Coronary artery (tissue), 2 donors: ENCODE measurements at regions not wholly inside any gene's neighbourhood (a gene's known extent, or its start where the extent isn't known, plus 50 kb on each side); places are given as distances from the start of the nearest gene placed in this dataset.

Experiments used
- DNase-seq: peaks from one replicate; pipeline ENCODE4 v3.0.0-alpha.2; 2017; ENCODE audit warnings: low spot score
- H3K27ac ChIP-seq, 2 donors: fragments of 200-600 bp; sonication (generic); one replicate each; pipeline ENCODE4 v1.5.1; 2016 to 2019
- H3K4me3 ChIP-seq: fragments of 200-600 bp; sonication (generic); 2 replicates; pipeline ENCODE4 v1.5.1; 2016; ENCODE audit warnings: mild to moderate bottlenecking, moderate library complexity
- CTCF ChIP-seq: fragments of 200-600 bp; sonication (generic); IDR thresholded peaks from one replicate; pipeline ENCODE4 v1.5.1; 2019; ENCODE audit warnings: antibody characterized with exemption

DNA sequence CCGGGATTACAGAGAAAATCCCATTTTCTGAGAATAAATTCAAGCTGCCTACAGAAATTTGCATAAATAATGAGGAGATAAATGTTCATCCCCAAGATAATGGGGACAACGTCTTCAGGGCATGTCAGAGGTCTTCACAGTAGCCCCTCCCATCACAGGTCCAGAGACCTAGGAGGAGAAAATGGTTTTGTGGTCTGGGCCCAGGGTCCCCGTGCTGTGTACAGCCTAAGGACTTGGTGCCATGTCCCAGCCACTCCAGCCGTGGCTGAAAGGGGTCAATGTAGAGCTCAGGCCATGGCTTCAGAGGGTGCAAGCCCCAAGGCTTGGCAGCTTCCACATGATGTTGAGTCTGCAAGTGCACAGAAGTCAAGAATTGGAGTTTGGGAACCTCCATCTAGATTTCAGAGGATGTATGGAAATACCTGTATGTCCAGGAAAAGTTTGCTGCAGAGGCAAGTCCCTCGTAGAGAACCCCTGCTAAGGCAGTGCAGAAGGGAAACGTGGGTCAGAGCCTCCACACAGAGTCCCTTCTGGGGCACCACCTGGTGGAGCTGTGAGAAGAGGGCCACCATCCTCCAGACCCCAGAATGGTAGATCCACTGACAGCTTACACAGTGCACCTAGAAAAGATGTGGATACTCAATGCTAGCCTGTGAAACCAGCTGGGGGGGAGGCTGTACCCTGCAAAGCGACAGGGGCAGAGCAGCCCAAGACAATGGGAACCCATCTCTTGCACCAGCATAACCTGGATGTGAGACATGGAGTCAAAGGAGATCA lies 176.3 kb downstream of the RASSF9 start:
- TF ChIP-seq CTCF: no peak
- Histone ChIP-seq H3K4me3 (no peak overlapping the region), H3K27ac (no peak overlapping the region)
- no peak for DNase-seq

DNA sequence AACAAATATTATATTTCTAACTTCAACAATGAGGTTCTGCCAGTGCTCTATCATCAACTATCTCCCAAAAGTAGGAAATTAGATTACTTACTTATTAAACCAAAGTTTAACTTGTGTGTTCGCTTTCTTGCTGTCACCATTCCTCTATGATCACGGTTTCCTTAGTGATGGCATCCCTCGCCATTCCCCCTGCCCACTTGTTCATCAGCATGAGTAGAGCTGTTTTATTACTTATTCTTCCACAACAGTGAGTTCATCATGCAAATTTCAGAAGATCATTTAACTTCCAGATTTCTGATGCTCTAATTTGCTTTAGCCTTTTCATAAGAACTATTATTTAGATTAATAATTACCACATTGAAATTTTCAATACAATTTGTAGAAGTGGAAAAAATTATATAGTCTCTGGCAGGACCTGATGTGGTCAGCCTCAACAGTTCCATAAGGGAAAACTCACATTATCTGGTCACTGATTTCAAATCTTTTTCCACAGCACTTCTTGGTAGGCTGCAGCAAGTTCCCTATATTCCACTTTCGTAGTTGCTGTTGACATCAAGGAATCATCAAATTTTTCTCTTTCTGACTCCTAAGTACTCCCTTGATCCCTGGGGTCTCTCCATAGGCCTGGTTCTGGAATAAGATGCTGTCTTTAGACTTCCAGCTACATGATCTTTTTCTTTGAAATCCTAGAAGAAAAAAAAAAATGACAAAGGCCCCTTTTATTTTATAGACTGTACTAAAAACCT lies 174.6 kb downstream of the RASSF9 start:
- no peak for DNase-seq
- no peak overlapping the region for H3K27ac ChIP-seq
- H3K4me3 ChIP-seq: no peak overlapping the region
- no peak for TF ChIP-seq CTCF

- H3K4me3 ChIP-seq: no peak overlapping the region
- no peak for DNase-seq
Measured at GRCh38 chr12:85662207-85662602, 174.0 kb downstream of the RASSF9 start.

DNA sequence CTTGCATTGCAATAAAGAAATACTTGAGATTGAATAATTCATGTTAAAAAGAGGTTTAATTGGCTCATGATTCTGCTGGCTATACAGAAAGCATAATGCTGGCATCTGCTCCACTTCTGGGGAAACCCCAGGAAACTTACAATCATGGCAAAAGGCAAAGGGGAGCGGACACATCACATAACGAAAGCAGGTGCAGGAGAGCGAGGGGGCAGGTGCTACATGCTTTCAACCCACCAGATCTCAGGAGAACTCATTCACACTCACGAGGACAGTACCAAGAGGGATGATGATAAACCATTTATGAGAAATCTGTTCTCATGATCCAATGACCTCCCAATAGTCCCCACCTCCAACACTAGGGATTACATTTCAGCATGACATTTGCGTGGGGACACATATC lies 172.6 kb downstream of the RASSF9 start:
- no peak for DNase-seq
- Histone ChIP-seq H3K4me3 (no peak overlapping the region), H3K27ac (no peak overlapping the region)
- no peak for TF ChIP-seq CTCF

More at GRCh38 chr12:85662207-85662602, 174.0 kb downstream of the RASSF9 start:
- no peak overlapping the region for H3K27ac ChIP-seq
- TF ChIP-seq CTCF: no peak

- no peak for TF ChIP-seq CTCF
- DNase-seq: no peak
Measured at GRCh38 chr12:85664429-85664828, 171.8 kb downstream of the RASSF9 start.

GRCh38 chr12:85669911-85670310 lies 166.3 kb downstream of the RASSF9 start:
- TF ChIP-seq CTCF: no peak
- DNase-seq: no peak
- no peak overlapping the region for H3K27ac ChIP-seq

More at GRCh38 chr12:85664429-85664828, 171.8 kb downstream of the RASSF9 start:
- H3K4me3 ChIP-seq: no peak overlapping the region
- no peak overlapping the region for H3K27ac ChIP-seq

More at GRCh38 chr12:85669911-85670310, 166.3 kb downstream of the RASSF9 start:
- no peak overlapping the region for H3K4me3 ChIP-seq
